HS-27A (cell line): ENCODE measurements at regions not wholly inside any gene's neighbourhood (a gene's known extent, or its start where the extent isn't known, plus 50 kb on each side); places are given as distances from the start of the nearest gene placed in this dataset.
"Not testable (repeated sequence)": the region's sequence is repeated elsewhere in the genome, so short reads cannot be mapped to it uniquely, and the experiment has no call there.

Source experiments
- DNase-seq: peaks from one replicate; pipeline ENCODE4 v3.0.0-alpha.2; 2012; ENCODE audit warnings: low read depth, missing footprints

- no peak for DNase-seq
These were observed 108.1 kb downstream of the MAP3K21 start for GRCh38 chr1:233435622-233436021.

DNA sequence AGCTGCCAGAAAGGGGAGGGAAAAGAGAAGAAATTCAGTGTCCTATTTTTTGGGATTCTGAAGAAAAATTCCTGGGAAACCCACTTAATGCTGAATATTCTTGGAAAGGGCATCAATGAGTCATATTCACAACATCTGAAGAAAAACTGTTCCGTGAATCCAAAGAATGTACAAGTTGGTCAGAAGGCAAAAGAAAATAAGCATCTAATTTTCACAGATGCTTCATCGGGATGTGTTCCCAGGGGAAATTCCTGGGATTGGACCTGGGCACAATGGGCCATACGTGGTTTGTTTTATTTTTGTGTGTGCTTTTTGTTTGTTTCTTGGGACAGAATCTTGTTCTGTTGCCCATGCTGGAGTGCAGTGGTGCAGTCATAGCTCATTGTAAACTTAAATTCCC is 112.2 kb downstream of the MAP3K21 start:
- no peak for DNase-seq

DNA sequence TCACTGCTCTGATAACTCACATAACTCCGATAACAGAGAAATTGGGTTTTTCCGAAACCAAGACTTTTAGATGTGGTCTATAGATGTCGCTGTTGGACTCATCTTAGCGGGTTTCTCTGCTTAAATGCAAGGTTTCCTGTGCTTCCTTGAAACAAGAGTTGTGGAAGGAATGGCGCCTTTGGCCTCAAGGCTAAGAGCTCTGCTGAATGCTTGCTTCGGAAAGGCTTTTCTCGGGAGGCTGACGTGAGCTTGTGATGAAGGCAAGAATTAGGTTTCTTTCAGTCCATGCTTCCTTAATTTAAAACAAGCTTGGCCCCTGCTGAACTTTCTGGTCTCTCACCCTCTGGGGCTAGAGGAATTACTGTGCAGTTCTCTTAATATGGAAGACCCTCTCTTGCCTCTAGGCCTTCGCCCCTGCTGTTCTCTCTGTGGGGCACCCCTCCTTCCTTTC is 113.5 kb downstream of the MAP3K21 start:
- DNase-seq: peak; percentile 4

- DNase-seq: no peak
These were observed 114.7 kb downstream of the MAP3K21 start for GRCh38 chr1:233442026-233442780.

DNA sequence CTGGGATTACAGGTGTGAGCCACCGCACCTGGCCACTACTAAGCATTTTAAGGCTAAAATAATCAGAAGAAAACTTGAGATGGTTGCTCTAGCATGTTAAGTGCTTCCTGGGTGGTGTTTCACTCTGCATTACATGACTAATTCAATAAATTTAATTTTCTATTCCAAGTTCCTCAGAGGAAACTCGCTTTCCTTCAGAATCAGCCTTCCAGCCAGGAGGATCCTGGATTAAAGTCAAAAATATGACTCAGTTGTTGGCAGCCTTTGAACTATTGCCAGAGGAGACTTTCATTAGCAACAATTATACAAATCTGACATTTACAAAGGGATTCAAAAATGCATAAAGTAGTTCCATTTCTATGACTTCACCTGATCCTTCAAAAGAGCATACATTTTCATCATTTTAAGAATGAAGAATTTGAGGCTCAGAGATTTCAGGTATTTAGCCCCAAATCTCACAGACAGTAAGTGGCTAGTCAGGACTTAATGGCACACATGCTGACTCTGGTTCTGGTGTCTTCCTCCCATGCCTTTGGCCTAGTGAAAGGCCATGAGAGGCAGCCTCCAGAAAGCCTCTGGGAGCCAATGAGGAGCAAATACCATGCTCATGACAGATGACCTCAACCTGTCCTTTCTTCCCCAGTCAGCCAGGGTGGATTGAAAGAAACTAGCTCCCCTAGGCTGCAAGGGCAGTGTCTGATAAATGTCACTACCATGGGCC is 115.7 kb downstream of the MAP3K21 start:
- DNase-seq: no peak

- DNase-seq: no peak
These were observed 117.0 kb downstream of the MAP3K21 start for GRCh38 chr1:233444484-233444883.

- no peak for DNase-seq
These were observed 118.2 kb downstream of the MAP3K21 start for GRCh38 chr1:233445737-233446136.

GRCh38 chr1:233446935-233447334 is 119.4 kb downstream of the MAP3K21 start:
- DNase-seq: no peak

DNA sequence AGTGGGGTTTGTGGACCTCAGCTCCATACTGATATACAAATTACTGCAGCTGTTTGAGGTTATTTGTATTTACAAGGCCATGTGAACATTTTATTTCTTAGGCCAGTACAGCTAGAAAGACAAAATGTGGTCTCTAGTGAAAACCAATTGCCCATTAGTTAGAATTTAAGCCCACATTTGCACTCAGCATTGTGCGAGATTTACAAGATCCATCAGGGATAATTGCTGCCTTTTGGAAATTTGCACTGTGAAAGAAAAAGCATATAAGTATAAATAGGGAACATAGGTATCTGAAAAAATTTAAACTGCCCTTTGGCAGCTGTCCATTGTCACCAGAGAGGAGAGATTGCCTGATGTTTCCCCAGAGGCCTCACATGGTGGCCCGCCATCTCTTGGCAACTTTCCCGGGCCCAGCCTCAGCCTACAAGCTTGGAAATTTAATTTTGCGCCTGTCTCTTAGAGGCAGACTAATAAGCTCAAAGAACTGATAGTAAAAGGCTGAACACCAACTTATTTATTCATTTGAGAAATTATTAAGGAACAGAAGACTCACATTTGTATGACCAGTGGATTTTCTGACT is 120.7 kb downstream of the MAP3K21 start:
- no peak for DNase-seq

DNA sequence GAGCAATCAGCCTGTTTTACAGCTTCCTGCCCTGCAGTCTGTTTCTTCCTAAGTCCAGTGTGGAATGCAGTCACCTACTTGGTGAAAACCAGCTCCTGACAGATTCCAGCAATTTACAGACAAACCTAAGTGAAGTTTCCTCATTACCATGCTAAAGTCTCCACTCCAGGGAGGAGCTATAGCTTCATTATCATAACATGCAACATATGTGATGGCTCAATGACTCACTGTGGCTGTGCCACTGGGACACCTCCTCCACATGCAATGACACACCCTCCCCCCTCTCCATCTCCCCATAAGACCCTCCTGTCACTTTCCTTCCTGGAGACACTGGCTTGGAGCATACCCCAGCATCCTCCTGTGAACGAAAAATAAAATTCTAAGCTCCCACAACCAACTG is 125.2 kb downstream of the MAP3K21 start:
- DNase-seq: no peak

- no peak for DNase-seq
These were observed 126.1 kb downstream of the MAP3K21 start for GRCh38 chr1:233453433-233454200.

GRCh38 chr1:233459470-233459945 is 132.0 kb downstream of the MAP3K21 start:
- no peak for DNase-seq

DNA sequence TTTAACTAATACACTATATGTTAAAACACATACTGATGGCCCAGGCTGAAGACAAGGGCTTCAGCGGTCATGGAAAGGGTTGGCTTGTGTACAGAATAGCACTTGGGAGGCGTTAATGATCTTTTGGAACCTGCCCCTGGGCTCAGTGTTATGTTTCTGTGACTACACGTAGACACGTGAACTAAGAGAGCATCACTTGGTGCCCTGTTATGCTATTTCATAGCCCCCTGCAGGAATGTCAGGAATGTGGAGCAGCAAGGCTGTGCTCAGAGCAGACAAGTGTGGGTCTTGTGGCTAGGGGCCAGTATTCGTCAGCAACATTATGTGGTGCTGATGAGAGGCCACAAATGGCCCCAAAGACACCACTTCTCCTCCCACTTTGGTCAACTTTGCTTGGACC is 132.4 kb downstream of the MAP3K21 start:
- DNase-seq: no peak

GRCh38 chr1:233460692-233461091 is 133.2 kb downstream of the MAP3K21 start:
- DNase-seq: no peak

DNA sequence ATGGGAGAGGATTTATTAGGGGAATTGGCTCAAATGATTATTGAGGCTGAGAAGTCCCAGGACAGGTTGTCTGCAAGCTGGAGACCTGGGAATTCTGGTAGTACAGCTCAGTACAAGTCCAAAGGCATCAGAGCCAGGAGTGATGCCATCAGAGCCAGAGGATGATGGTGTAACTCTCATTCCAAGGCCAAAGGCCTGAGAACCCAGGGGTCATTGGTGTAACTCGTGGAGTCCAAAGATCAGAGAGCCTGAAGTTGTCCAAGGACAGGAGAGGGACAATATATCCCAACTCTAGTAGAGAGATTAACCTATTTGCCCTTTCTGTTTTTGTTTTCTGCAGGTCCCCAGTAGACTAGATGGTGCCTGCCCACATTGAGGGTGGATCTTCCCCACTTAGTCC is 134.3 kb downstream of the MAP3K21 start:
- DNase-seq: no peak

- DNase-seq: no peak
These were observed 135.8 kb downstream of the MAP3K21 start for GRCh38 chr1:233463333-233463732.

DNA sequence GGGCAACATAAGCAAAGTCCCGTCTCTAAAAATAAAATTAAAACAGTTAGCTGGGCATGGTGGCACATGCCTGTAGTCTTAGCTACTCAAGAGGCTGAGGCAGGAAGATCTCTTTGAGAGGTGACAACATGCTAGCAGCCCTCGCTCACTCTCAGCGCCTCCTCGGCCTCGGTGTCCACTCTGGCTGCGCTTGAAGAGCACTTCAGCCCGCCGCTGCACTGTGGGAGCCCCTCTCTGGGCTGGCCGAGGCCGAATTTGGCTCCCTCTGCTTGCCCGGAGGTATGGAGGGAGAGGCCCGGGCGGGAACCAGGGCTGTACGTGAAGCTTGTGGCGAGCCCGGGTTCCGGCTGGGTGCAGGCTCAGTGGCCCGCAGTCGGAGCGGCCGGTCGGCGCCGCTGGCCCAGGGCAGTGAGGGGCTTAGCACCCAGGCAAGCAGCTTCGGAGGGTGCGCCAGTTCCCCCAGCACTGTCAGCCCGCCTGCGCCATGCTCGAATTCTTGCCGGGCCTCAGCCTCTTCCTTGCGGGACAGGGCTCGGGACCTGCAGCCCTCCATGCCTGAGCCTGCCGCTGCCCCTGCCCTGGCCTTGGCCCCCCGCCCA is 138.3 kb downstream of the MAP3K21 start:
- no peak for DNase-seq

DNA sequence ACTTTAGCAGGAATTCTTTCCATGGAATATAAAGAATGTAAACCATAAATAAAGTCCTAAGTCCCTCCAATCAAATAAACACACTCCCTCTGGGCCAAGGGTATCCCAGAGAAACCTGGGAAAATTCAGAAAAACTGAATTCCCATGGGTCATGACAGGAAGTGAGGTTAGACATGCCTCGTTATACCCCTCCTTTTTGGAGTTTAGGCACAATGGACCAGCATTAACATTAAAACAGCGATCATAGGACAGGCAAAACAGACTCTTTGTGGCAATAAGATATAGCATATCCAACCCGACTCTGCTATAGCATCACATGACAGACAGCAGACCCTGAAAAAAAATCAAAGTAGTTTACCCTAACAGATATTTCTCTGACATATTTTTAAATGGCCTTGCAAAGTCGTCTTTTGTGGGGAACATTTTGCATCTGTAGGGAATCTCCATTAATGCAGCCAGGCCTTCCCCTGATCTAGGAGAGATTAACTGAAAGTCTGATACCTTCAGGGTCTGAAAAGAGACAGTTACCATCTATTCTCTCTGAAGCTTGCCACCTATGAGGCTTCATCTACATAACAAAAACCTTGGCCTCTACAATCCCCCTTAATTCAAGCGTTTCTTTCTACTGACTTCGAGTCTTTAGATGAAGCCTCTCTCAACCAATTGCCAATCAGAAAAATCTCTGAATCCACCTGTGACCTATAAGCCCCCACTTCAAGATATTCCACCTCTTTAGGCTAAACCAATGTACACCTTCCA is 143.0 kb upstream of the KCNK1 start:
- no peak for DNase-seq

GRCh38 chr1:233471851-233472250 is 142.1 kb upstream of the KCNK1 start:
- DNase-seq: not testable (repeated sequence)

DNA sequence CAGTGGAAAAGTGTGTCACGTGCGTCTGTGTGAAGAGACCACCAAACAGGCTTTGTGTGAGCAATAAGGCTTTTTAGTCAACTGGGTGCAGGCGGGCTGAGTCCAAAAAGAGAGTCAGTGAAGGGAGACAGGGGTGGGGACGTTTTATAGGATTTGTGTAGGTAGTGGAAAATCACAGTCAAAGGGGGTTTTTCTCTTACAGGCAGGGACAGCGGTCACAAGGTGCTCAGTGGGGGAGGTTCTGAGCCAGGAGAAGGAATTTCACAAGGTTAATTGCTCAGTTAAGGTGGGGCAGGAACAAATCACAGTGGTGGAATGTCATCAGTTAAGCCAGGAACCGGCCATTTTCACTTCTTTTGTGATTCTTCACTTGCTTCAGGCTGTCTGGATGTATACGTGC is 141.1 kb upstream of the KCNK1 start:
- not testable (repeated sequence) for DNase-seq
